Panc1 (cell line): ENCODE measurements at regions not wholly inside any gene's neighbourhood (a gene's known extent, or its start where the extent isn't known, plus 50 kb on each side); places are given as distances from the start of the nearest gene placed in this dataset.

Experiments
- ATAC-seq: fragments of 200-7000 bp; cut with Tn5 transposase; 2 replicates; pipeline ENCODE4 v1.9.1; 2020; ENCODE audit warnings: mild to moderate bottlenecking, moderate library complexity
- BruUV-seq: library from RNA; stranded (reverse); fragments of 400-500 nt; replicated peaks from 2 replicates; lab custom pipeline; 2021; lab: Mats Ljungman, UMichigan
- CTCF ChIA-PET: fragments of 300-600 bp; sonication (Branson Sonifier 250); formaldehyde crosslinking; loops from one replicate; lab custom pipeline; 2022; ENCODE audit warnings: antibody characterized with exemption; lab: Charles Lee
- POLR2A ChIA-PET: fragments of 300-600 bp; sonication (Branson Sonifier 250); formaldehyde crosslinking; loops from one replicate; lab custom pipeline; 2022; ENCODE audit warnings: antibody characterized with exemption; lab: Charles Lee
- DNase-seq: peaks from one replicate; pipeline ENCODE4 v3.0.0-alpha.2; 2010; ENCODE audit warnings: low read depth, low spot score
- H3K27ac ChIP-seq: 2 replicates; pipeline ENCODE4 v1.5.1; 2011; ENCODE audit warnings: mild to moderate bottlenecking, low read length, inconsistent platforms
- H3K27me3 ChIP-seq: fragments of 200-500 bp; sonication (Bioruptor generic); 2 replicates; pipeline ENCODE4 v1.6.0; 2014; ENCODE audit warnings: low read length, inconsistent platforms; ENCODE audit not compliant: control insufficient read depth, insufficient read depth
- H3K36me3 ChIP-seq: fragments of 200-500 bp; sonication (Bioruptor generic); 2 replicates; pipeline ENCODE4 v1.5.1; 2014; ENCODE audit warnings: inconsistent platforms, mild to moderate bottlenecking, low read length, moderate library complexity; ENCODE audit not compliant: control insufficient read depth, insufficient read depth
- H3K4me1 ChIP-seq: 2 replicates; pipeline ENCODE4 v1.5.1; 2011; ENCODE audit warnings: inconsistent platforms, mild to moderate bottlenecking, low read length, moderate library complexity; ENCODE audit not compliant: control insufficient read depth, insufficient read depth
- H3K4me3 ChIP-seq, 2 experiments: 2 replicates each; pipeline ENCODE4 v1.5.1; 2011 to 2012; ENCODE audit warnings: low read depth in 2 of 2, low read length in 2 of 2, mild to moderate bottlenecking in 2 of 2, inconsistent platforms in 1 of 2, moderate library complexity in 1 of 2
- H3K9me3 ChIP-seq: fragments of 200-500 bp; sonication (Bioruptor generic); 2 replicates; pipeline ENCODE4 v1.5.1; 2014; ENCODE audit warnings: low read depth, mild to moderate bottlenecking, inconsistent platforms, low read length, moderate library complexity; ENCODE audit not compliant: control insufficient read depth, insufficient read depth
- CTCF ChIP-seq: fragments of 450-650 bp; IDR thresholded peaks from 2 replicates; pipeline ENCODE4 v1.5.1; 2017; ENCODE audit warnings: mild to moderate bottlenecking
- POLR2AphosphoS5 ChIP-seq: IDR thresholded peaks from 2 replicates; pipeline ENCODE4 v1.6.1; 2012; ENCODE audit warnings: mild to moderate bottlenecking, low read depth, low read length, moderate library complexity
- REST ChIP-seq, 2 experiments: IDR thresholded peaks; 2 replicates each; pipeline ENCODE4 v1.6.1; 2011 to 2012; ENCODE audit warnings: low read depth in 2 of 2, control low read depth in 1 of 2, low read length in 1 of 2, mild to moderate bottlenecking in 1 of 2, moderate library complexity in 1 of 2; ENCODE audit not compliant: insufficient read depth in 1 of 2
- SIN3A ChIP-seq: IDR thresholded peaks from 2 replicates; pipeline ENCODE4 v1.6.1; 2012; ENCODE audit warnings: low read depth, mild to moderate bottlenecking, low read length, moderate library complexity, borderline replicate concordance; ENCODE audit not compliant: insufficient read depth
- TCF7L2 ChIP-seq: IDR thresholded peaks from 2 replicates; pipeline ENCODE4 v1.6.1; 2011; ENCODE audit warnings: mild to moderate bottlenecking, low read depth, low read length, inconsistent platforms
- in situ Hi-C: cut with HindIII; loops from 2 replicates; pipeline ENCODE4 v1.10.0; 2016; ENCODE audit warnings: low sequenced_read_pairs, low pct_unique_long_range_greater_than_20kb
- intact Hi-C: fragments of 100-400 bp; cut with micrococcal nuclease; formaldehyde crosslinking; loops from one replicate; pipeline ENCODE4 v1.10.0; 2022; ENCODE audit not compliant: unreplicated experiment

- TF ChIP-seq POLR2AphosphoS5: no peak
- no peak for TF ChIP-seq SIN3A
- TF ChIP-seq TCF7L2: no peak
- TF ChIP-seq REST (IDR thresholded peaks at IDR 0.05; ENCODE audit: insufficient read depth in 1 of 2, low read depth in 2 of 2, low read length in 1 of 2): no peak
- no peak for TF ChIP-seq CTCF
- Histone ChIP-seq H3K27ac (no peak overlapping the region), H3K27me3 (no peaks in the 10 kb centered on the region), H3K36me3 (no peaks in the 10 kb centered on the region), H3K4me1 (no peaks in the 10 kb centered on the region), H3K9me3 (no peaks in the 10 kb centered on the region), H3K4me3 (no peak overlapping the region)
- in situ Hi-C loops (no loop called here), intact Hi-C loops (no loop called here)
- DNase-seq (no peak), ATAC-seq (no peak)
- ChIA-PET POLR2A (no interaction called here), CTCF (no interaction called here)
- no TSS peak for BruUV-seq
Observed at GRCh38 chrX:117215683-117216082, 752.9 kb upstream of the CT83 start.

GRCh38 chrX:117196481-117196880 lies 733.7 kb upstream of the CT83 start:
- H3K27me3 ChIP-seq: no peaks in the 10 kb centered on the region
- ChIA-PET POLR2A (no interaction called here), CTCF (no interaction called here)
- H3K9me3 ChIP-seq: no peaks in the 10 kb centered on the region
- no peaks in the 10 kb centered on the region for H3K36me3 ChIP-seq
- H3K4me3 ChIP-seq: no peak overlapping the region
- TF ChIP-seq CTCF (no peak), TCF7L2 (no peak), SIN3A (no peak), POLR2AphosphoS5 (no peak), REST (IDR thresholded peaks at IDR 0.05; ENCODE audit: insufficient read depth in 1 of 2, low read depth in 2 of 2, low read length in 1 of 2) (no peak)
- ATAC-seq: no peak
- no peak overlapping the region for H3K27ac ChIP-seq
- no peaks in the 10 kb centered on the region for H3K4me1 ChIP-seq
- in situ Hi-C loops: no loop called here
- intact Hi-C loops: no loop called here
- DNase-seq: no peak
- BruUV-seq: no TSS peak
